ENCODE measurements at regions not wholly inside any gene's neighbourhood (a gene's known extent, or its start where the extent isn't known, plus 50 kb on each side); places are given as distances from the start of the nearest gene placed in this dataset.

DNA sequence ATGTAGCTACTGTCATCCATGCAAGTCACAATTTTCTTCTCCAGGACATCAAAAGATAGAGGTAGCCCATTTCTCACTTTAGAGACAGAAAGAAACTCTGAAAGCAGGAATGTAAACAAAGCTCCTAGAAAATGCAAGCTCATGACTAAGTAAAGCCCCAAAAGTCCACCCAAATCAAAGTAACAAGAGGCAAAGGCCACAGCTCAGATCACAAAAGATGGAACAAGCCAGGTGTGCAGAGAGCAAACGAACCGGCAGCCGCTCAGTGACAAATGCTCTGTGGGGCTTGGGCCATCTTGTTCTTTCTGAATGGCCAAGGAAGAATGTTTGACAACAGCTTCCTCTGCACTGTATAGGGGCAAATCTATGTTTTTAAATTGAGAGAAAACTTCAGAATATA, 201.0 kb downstream of the CYRIA start:
- no peak for TF ChIP-seq ZNF274 (IDR thresholded peaks at IDR 0.05; ENCODE audit: low read depth, low read length)
- TF ChIP-seq SUZ12 (IDR thresholded peaks at IDR 0.05; ENCODE audit: extremely low read depth, insufficient read depth, insufficient read length), result no peak
- TF ChIP-seq YY1 (IDR thresholded peaks at IDR 0.05; ENCODE audit: insufficient read depth, insufficient read length), result no peak
